Amniotic stem cell (primary cell): ENCODE measurements at regions not wholly inside any gene's neighbourhood (a gene's known extent, or its start where the extent isn't known, plus 50 kb on each side); places are given as distances from the start of the nearest gene placed in this dataset.
"Not testable (repeated sequence)": the region's sequence is repeated elsewhere in the genome, so short reads cannot be mapped to it uniquely, and the experiment has no call there.

ENCODE experiments used
- DNase-seq: peaks from one replicate; lab custom pipeline; 2025; lab: John Stamatoyannopoulos, UW

DNA sequence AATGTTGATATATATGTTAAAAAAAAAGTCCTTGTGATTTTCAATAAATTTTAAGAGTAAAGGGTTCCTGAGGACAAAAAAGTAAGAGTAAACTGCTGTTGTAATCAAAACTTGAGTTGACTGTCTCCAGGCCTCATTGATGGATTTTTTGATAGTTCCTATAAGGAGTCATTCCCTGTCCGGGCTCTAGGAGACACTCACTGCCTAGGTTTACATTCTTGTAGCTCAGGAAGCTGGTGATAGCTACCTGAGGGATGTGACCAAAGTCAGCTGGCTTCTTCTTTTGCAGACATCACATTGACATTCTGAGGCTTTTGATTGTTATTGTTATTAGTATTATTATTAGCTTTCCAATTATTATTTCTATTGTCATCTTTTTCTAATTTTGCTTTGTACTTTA, 116.5 kb upstream of the FBXL7 start:
- peak; percentile 5 for DNase-seq

DNA sequence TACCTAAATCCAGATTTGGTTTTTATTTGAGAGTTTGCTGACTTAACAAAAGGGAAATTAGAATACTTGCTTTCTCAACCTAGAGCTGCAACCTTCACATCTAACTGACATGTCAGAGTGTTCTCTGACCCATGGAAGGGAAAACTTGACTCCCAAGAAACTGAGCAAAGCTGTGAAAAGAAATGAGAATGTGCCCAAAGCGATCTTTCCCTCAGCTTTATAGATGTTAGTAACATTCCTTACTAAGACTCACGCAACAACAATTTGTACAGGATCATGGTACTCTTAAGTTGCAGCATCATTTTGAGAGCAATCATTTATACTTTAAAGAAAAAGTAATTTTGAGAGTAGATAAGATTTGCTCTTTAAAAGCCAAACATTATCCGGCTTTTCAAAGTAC, 117.0 kb upstream of the FBXL7 start:
- DNase-seq, result no peak

DNA sequence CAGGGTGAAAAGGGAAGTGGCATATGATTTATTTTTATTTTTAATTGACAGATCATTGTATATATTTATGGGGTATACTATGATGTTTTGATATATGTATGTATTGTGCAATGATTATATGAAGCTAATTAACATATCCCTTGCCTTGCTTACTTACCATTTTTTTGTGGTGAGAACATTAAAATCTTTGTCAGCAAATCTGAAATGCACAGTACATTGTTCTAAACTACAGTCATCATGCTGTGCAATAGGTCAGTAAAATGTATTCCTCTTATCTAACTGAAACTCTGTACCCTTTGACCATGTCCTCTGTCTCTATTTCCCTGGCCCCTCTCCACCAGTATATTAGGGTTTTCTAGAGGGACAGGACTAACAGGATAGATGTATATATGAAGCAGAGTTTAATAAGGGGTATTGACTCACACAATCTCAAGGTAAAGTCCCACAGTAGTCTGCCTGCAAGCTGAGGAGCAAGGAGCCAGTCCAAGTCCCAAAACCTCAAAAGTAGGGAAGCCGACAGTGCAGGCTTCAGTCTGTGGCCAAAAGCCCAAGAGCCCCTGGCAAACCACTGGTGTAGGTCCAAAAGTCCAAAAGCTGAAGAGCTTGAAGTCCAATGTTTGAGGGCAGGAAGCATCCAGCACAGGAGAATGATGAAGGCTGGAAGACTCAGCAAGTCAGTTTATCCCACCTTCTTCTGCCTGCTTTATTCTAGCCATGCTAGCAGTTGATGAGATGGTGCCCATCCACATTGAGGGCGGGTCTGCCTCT, 122.2 kb upstream of the FBXL7 start:
- no peak for DNase-seq

DNA sequence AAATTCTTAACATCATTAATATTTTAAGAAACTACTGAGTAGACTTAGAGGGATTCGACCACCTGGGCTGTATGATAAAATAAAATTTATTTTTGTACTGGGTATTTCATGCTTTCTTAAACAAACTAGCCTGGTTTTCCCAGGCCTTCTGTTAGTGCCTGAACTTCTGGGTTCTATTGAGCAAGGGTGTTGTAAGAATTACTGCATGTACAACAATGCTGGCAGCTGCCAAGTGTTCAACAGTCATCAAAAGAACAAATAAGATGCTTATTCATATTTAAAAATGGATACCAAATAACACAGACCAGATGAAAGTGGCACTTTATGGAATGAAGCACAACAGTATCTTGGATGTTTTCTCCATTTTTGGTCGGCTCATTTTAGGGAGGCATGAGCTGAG, 123.2 kb upstream of the FBXL7 start:
- DNase-seq, result no peak

DNA sequence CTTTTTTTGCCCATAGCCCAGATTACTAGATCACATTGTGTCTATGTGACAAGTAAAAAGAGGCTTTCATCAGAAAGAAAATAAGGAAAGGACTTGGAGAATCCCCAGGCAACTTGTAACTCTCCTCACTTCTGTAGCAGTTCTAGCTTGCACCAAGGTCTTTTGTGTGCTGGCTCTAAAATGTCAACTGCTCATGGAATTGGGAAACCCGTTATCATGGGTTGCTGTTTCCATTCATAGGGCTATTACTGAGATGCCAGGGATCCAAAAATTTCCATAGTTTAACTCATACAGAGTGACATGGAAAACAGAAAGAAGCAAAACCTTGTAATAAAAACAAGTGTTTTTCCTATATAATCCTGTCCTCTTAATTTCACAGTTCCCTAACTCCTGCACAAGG, 123.9 kb upstream of the FBXL7 start:
- no peak for DNase-seq

DNA sequence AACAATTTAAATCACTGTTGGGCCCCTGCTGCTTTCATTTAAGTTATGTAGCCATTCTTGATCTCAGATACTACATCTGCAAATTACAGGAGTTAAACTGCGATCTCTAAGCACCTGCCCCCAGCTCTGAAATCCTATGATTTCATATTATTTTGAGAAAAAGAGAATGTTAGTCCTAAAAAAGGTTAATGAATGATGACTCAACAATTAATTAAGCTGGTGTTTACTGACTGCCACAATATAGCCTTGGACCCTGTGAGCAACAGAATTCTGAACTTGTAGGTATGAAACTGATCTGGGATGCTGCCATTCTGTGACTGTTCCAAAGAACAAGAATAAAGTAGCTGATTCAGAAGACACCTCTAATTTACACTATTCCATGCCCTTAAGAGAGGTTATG, 124.4 kb upstream of the FBXL7 start:
- no peak for DNase-seq

DNA sequence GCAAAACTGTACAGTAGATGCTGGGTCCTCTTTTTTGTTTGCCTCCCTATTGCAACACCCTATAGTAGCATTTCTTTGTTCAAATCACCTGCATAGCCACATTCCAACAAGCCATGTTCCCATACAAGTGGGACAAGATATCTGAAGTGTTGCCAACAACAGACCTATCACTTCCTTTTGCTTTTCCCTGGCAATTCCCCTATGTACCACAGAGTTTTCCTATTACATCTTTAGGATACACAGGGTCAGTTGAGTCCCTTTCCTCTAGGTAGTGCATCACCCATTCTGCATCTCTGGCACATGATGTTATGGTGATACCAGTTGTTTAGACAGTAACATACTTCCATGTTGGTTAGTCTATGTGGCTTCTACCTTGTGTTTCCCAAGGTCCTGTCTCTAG, 125.1 kb upstream of the FBXL7 start:
- DNase-seq, result no peak

DNA sequence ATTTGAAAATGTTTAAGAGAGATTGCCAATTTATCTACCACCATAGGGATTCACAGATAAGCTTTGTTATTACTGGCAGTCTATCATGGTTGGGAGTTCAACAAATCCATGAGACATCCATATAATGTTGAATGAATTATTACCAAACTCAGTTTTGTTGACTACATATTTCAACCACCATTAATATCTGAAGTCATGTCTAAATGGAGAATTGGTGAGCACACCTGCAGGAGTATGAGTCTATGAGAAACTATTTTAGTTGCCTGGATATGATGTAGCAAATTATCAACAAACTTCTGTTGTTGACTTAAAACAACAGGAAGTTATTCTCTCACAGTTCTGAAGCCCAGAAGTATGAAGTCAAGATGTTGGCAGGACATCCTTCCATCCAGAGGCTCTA, 126.8 kb upstream of the FBXL7 start:
- DNase-seq, result no peak

DNA sequence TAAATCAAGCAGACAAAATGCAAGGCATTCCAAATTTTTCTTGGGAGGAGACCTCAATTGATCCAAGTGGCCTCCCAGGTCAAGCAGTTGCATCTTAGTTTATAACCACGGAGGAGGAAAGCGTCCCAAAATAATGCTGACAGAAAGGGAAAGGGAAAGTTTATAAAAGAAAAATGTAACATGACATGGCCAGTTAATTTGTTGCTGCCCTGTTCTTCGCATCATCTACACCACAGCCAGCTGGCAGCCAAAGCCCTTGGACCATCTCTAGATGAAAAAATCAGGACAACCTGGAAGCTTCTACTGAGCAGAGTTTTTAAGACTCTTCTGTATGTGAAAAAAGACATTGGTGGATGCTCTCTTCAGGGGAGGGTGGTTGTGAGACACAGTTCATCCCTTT, 128.8 kb upstream of the FBXL7 start:
- DNase-seq, result no peak

DNA sequence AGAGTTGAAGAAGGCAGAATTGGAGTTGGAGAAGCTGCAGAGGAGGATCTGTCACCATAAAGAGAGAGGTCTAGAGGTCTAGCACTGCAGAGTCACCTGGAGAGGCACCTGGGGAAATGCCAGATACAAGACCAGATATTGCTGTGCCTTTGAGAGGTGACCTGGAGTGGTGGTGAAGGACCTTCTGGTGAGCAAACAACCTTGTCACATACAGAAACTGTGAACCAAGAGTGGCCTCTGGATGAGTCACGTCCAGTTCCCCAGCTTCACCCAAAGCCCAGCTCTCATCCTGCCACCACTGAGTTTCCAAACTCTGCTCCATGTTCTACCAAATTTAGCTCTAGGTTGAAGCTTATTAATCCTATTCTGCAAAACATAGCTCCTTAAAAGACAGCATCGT, 131.1 kb upstream of the FBXL7 start:
- no peak for DNase-seq

DNA sequence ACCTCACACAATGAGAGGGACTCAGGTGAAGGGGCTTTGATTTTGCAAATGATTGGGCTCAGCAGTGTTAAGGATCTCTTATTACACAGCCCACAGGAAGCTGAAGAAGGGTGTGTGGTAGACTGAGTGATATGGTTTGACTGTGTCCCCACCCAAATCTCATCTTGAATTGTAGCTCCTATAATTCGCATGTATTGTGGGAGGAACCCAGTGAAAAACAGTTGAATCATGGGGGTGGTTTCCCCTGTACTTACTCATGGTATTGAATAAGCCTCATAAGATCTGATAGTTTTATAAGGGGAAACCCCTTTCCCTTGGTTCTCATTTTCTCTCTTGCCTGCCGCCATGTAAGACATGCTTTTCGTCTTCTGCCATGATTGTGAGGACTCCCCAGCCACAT, 132.5 kb upstream of the FBXL7 start:
- DNase-seq, result no peak

DNA sequence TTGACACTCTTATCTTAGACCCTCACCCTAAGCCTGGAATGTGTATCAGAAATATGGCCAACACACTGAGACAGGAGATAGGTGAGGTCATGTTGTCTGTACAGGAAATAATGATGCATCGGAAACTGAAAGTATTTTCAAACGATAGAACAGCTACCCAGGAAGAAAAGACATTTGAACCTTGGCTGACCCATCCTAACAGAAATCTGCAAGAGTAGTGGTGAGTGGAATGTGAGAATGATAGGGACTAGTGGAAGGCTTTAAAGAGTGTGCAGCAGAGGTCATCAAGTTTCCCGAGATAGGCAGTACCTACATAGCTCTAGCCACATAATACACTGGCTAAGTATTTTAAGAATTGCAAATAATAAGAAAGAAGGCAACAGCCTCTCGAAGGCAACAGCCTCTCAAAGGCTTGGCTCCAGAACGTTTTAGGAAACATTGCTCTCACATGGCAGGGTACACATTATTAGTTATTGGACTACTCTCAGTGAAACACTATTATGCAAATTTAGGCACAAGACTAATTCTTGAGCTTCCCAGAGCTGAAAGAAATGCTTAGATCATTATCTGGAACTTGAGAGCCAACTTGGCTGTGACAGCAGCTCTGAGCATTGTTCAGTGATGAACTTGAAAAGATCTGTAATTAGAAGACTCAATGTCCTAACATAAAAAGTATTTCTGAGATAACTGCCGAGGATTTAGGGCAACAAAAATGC, 133.1 kb upstream of the FBXL7 start:
- no peak for DNase-seq

DNA sequence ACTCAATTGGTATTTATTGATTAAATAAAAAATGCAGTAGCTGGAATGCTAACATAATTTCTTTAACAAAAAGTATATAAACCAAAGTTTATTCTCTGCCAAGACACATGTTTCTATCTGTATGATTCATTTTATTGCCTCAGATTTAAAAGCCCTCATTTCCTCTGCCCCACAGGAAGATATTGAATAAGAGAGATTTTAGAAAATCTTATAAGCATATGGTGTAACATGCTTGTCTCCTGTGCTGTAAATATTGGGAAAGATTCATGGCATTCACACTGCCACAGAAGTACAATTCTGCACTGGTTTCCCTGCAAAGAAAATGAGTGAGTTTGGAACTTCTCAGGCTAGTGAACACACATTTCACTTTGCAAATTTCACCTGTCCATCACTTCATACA, 134.9 kb upstream of the FBXL7 start:
- DNase-seq, result no peak

DNA sequence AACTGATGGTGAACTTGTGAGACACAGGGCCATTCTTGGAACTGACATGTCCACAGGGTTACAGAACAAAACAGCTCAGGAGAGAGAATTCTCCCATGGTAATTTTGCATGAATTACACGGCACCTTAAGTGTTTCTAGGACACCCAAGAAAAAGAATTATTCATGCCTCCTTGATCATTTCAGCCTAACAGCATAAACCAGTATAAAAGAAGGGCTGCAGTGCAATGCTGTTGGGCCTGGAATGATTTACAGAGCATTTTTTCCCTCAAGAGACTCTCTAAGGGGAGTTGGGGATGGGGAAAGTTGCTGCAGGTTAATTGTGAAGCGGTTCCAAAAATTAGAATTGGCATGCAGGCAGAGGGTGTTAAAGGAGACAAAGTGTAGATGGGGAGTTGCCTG, 136.4 kb upstream of the FBXL7 start:
- no peak for DNase-seq

DNA sequence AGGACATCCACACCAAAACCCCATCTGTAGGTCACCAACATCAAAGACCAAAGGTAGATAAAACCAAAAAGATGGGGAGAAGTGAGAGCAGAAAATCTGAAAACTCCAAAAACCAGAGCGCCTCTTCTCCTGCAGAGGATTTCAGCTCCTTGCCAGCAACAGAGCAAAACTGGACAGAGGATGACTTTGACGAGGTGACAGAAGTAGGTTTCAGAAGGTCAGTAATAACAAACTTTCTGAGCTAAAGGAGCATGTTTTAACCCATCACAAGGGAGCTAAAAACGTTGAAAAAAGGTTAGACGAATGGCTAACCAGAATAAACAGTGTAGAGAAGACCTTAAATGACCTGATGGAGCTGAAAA, 142.9 kb upstream of the FBXL7 start:
- DNase-seq, result not testable (repeated sequence)

DNA sequence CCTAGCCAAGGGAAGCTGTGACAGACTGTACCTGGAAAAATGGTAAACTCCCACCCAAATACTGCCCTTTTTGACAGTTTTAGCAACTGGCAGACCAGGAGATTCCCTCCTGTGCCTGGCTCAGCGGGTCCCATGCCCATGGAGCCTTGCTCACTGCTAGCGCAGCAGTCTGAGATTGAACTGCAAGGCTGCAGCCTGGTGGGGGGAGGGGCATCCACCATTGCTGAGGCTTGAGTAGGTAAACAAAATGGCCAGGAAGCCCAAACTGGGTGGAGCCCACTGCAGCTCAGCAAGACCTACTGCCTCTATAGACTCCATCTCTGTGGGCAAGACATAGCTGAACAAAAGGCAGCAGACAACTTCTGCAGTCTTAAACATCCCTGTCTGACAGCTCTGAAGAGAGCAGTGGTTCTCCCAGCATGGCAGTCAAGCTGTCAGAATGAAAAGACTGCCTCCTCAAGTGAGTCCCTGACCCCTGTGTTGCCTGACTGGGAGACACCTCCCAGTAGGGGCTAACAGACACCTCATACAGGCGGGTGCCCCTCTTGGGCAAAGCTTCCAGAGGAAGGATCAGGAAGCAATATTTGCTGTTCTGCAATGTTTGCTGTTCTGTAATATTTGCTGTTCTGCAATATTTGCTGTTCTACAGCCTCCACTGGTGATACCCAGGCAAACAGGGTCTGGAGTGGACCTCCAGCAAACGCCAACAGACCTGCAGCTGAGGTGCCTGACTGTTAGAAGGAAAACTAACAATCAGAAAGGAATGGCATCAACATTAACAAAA, 143.5 kb upstream of the FBXL7 start:
- not testable (repeated sequence) for DNase-seq

DNA sequence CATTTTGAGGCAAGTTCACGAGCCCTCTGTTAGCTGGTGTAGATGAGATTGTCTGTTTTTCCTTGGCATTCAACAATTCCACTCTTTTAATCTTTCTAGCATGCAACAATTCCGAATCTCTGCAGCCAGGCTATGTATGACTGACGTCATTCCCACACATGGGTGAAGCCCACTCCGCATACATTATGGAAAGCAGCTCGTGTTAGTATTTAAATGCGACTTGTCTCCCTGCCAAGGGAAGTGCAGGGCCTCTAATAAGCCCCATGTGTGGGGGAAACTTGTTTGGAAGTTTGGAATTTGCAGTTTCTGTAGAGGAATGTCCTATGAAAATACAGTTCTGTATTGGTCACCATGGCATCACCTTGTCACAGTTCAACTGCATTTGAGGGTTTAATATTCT, 146.0 kb upstream of the FBXL7 start:
- DNase-seq, result no peak

DNA sequence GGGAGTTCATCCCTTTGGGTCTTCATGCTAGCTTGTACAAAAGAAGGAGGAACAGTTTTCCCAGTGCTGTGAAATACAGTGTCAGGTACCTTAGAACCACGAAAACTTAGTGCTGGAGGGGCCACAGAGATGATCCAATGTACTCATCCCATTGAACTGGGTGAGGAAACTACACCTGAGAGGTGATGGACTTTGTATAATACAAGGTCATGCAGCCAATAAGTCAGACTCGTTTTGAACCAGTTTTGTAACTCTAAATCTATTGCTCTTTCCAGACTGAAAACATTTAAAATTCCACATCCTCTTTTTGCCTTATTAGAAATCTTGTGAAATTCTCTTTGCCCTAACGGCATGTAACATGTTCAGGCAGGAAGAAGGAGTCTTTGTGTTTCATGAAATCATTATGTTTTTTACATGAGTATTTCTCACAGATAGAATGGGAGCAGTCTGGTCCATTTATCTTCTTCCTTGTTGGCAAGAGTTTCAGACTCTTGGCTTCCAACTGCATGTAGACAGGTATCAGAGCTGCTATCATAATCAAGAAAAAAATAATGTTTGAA, 146.8 kb upstream of the FBXL7 start:
- no peak for DNase-seq

DNA sequence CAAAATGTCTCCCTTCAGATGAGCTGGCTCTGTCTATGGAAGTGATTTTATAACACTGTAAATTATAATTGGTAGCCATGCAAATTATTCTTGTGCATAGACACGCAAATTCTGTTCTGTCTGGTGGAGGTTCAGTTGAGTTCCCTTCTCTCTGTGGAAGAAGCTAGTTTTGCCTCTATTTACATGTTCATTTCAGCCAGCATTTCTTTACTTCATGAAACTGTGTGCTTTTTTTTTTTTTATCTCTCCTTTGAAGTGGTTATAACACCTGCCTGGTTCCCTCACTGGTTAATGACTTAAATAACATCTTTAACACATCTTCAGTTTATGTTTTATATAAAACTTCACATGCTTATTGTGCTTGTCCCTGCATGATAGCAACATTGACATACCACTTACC, 149.4 kb upstream of the FBXL7 start:
- no peak for DNase-seq

DNA sequence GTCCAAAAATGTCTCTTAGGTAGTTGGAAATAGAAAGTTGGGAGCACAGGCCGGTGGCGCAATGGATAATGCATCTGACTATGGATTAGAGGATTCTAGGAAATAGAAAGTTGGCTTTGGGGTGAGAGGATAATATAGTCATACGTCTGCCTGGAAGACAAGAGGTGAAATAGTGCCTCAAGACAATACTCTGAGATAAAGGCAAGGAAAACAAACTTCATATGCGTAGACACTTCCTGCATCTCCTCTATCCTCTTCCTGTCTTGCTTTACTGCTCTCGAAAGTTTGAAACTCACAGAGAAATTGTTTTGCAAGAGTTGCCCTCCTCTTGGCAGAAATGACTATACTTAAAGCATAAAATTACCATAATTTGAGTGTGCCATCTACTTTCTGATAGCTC, 153.2 kb upstream of the FBXL7 start:
- DNase-seq, result no peak

DNA sequence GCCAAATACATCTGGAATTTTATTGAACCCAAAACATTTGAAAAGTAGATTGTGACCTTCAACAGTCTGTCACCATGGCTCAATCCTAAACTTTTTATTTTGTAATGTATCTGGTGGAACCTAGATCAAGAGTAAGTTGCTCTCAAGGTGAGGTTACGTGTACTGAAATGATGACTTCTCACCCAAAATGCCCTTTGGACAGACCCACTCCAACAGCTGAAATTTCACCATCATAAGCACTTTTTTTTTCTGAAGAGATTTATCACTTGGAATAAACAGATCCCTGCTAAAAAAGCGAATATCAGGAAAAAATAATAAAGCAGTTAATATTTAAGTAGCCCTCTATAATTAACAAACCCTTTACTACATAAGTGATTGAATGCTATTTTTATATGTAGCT, 155.0 kb upstream of the FBXL7 start:
- DNase-seq, result no peak

DNA sequence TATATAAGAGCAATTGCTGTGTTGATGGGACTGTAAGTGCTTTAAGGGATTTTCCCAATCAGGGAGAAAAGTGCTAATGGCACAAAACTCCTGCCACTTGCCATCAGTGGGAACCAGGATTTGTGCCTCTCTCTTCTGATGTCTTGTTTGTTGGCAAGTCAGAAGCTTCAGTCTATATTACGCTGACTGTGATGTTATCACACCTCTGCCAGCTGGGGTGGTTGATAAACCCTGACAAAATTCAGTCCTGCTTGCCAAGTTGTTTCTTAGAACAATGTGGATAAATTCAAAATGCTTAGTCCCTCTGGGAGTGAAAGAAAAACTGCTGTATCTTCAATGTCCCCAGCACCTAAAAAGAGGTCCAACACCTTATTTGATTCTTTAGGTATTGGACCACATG, 161.4 kb upstream of the FBXL7 start:
- DNase-seq, result no peak
